Erythroblast (primary cell): ENCODE measurements at regions not wholly inside any gene's neighbourhood (a gene's known extent, or its start where the extent isn't known, plus 50 kb on each side); places are given as distances from the start of the nearest gene placed in this dataset.

ENCODE experiments used
- DNase-seq, 2 experiments: peaks; one replicate each; lab custom pipeline; 2025; lab: John Stamatoyannopoulos, UW
- GATA1 ChIP-seq: IDR thresholded peaks from 2 replicates; pipeline ENCODE4 v1.6.1; 2011; ENCODE audit warnings: low read depth, mild to moderate bottlenecking, control low read depth, low read length, moderate library complexity
- POLR2A ChIP-seq: IDR thresholded peaks from 2 replicates; pipeline ENCODE4 v1.6.1; 2011; ENCODE audit warnings: mild to moderate bottlenecking, low read length

- DNase-seq: no peak
- no peak for TF ChIP-seq GATA1
- no peak for TF ChIP-seq POLR2A
Measured at GRCh38 chr7:45971661-45972175, 50.6 kb upstream of the IGFBP3 start.

DNA sequence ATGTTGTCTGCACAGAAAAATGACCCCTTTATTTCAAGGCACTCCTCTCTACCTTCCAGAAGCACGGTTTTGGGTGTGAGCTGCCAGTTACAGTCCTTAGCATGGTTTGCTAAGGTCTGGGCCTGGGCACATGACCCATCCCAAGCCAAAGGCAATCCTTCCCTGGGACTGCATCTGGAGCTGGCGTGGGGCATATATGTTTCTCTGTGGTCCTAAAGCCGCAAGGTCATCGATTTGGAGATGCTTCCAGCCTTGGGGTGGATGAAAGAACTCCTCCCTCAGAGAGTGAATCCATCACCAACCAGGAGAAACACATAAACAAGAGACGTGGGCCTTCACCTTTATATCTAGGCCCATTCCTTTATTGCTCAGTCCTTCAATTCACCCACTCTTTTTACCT lies 50.1 kb upstream of the IGFBP3 start:
- TF ChIP-seq GATA1 (no peak), POLR2A (no peak)

More for the DNA sequence above, 50.1 kb upstream of the IGFBP3 start:
- no peak for DNase-seq
